ENCODE measurements at regions not wholly inside any gene's neighbourhood (a gene's known extent, or its start where the extent isn't known, plus 50 kb on each side); places are given as distances from the start of the nearest gene placed in this dataset.

GRCh38 chr5:110209401-110209800, 517.1 kb downstream of the TMEM232 start:
- Histone ChIP-seq H3K9me2 (replicated peaks; ENCODE audit: insufficient read depth) (no peaks in the 10 kb centered on the region), H3K36me3 (replicated peaks; ENCODE audit: insufficient read depth, low read depth) (no peaks in the 10 kb centered on the region), H3K9me3 (ENCODE audit: low read depth) (no peaks in the 10 kb centered on the region), H2AFZ (no peak overlapping the region), H3K27me3 (no peaks in the 10 kb centered on the region), H3K27ac (no peak overlapping the region), H3K4me2 (no peak overlapping the region), H4K20me1 (ENCODE audit: insufficient read depth, poor library complexity, severe bottlenecking) (no peaks in the 10 kb centered on the region), H3K4me3 (no peak overlapping the region), H3K4me1 (ENCODE audit: insufficient read depth) (no peaks in the 10 kb centered on the region), H3K79me2 (no peaks in the 10 kb centered on the region)
- TF ChIP-seq EZH2 (IDR thresholded peaks at IDR 0.05; ENCODE audit: borderline replicate concordance) (no peak), CTCF (IDR thresholded peaks at IDR 0.05; ENCODE audit: poor library complexity) (no peak), EZH2phosphoT487 (IDR thresholded peaks at IDR 0.05; ENCODE audit: low read depth, severe bottlenecking, unreplicated experiment) (no peak)
- DNase-seq (ENCODE audit: low spot score), result no peak
- WGBS (ENCODE audit: low lambda C conversion rate, missing lambda C conversion rate), result 87% methylated on average over 3 of the region's 3 CpGs

DNA sequence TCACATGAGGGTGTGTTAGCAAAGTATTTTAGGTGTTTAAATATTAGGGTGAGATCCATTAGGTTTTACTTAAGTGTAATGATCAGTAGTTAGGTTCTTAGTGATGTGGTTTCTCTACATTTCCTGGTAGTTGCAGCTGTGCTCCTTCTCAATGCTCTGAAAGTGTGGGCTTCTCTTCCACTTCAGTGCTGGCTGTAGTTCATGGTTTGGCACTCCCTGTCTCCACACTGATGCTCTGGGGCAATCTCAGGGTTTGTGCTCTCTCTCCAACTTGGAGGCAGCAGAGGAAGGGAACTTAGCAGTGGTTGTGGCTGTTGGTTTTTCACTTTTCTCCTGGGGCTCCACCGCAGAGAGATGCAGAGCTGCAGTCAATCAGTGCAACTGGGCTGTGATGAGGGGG, 507.5 kb downstream of the TMEM232 start:
- Histone ChIP-seq H3K79me2 (no peaks in the 10 kb centered on the region), H3K4me1 (ENCODE audit: insufficient read depth) (no peaks in the 10 kb centered on the region), H3K36me3 (replicated peaks; ENCODE audit: insufficient read depth, low read depth) (no peaks in the 10 kb centered on the region), H3K4me2 (no peak overlapping the region), H3K27me3 (no peaks in the 10 kb centered on the region), H3K9me2 (replicated peaks; ENCODE audit: insufficient read depth) (no peaks in the 10 kb centered on the region), H2AFZ (no peak overlapping the region), H3K27ac (no peak overlapping the region), H4K20me1 (ENCODE audit: insufficient read depth, poor library complexity, severe bottlenecking) (no peaks in the 10 kb centered on the region), H3K9me3 (ENCODE audit: low read depth) (no peaks in the 10 kb centered on the region), H3K4me3 (no peak overlapping the region)
- WGBS (ENCODE audit: low lambda C conversion rate, missing lambda C conversion rate), result 25% methylated on average over 1 of the region's 1 CpG
- no peak for DNase-seq (ENCODE audit: low spot score)
- TF ChIP-seq EZH2phosphoT487 (IDR thresholded peaks at IDR 0.05; ENCODE audit: low read depth, severe bottlenecking, unreplicated experiment) (no peak), EZH2 (IDR thresholded peaks at IDR 0.05; ENCODE audit: borderline replicate concordance) (no peak), CTCF (IDR thresholded peaks at IDR 0.05; ENCODE audit: poor library complexity) (no peak)

- TF ChIP-seq EZH2phosphoT487 (IDR thresholded peaks at IDR 0.05; ENCODE audit: low read depth, severe bottlenecking, unreplicated experiment), result no peak
- no peak for TF ChIP-seq CTCF (IDR thresholded peaks at IDR 0.05; ENCODE audit: poor library complexity)
- no peak for TF ChIP-seq EZH2 (IDR thresholded peaks at IDR 0.05; ENCODE audit: borderline replicate concordance)
- no peak for DNase-seq (ENCODE audit: low spot score)
- H3K4me2 ChIP-seq, result no peak overlapping the region
- no peaks in the 10 kb centered on the region for H3K4me1 ChIP-seq (ENCODE audit: insufficient read depth)
- H3K36me3 ChIP-seq (replicated peaks; ENCODE audit: insufficient read depth, low read depth), result no peaks in the 10 kb centered on the region
- H3K4me3 ChIP-seq, result no peak overlapping the region
- no peaks in the 10 kb centered on the region for H3K9me3 ChIP-seq (ENCODE audit: low read depth)
- no peaks in the 10 kb centered on the region for H3K9me2 ChIP-seq (replicated peaks; ENCODE audit: insufficient read depth)
- H3K79me2 ChIP-seq, result no peaks in the 10 kb centered on the region
- no peak overlapping the region for H3K27ac ChIP-seq
- 65% methylated on average over 2 of the region's 2 CpGs for WGBS (ENCODE audit: low lambda C conversion rate, missing lambda C conversion rate)
- H2AFZ ChIP-seq, result no peak overlapping the region
- H3K27me3 ChIP-seq, result no peaks in the 10 kb centered on the region
- no peaks in the 10 kb centered on the region for H4K20me1 ChIP-seq (ENCODE audit: insufficient read depth, poor library complexity, severe bottlenecking)
Observed at GRCh38 chr5:110219769-110220168, 506.7 kb downstream of the TMEM232 start.

- Histone ChIP-seq H4K20me1 (ENCODE audit: insufficient read depth, poor library complexity, severe bottlenecking) (no peaks in the 10 kb centered on the region), H3K27me3 (no peaks in the 10 kb centered on the region), H3K9me2 (replicated peaks; ENCODE audit: insufficient read depth) (no peaks in the 10 kb centered on the region), H3K9me3 (ENCODE audit: low read depth) (no peaks in the 10 kb centered on the region), H3K4me1 (ENCODE audit: insufficient read depth) (no peaks in the 10 kb centered on the region), H3K36me3 (replicated peaks; ENCODE audit: insufficient read depth, low read depth) (no peaks in the 10 kb centered on the region), H3K4me3 (no peak overlapping the region), H3K27ac (no peak overlapping the region), H3K79me2 (no peaks in the 10 kb centered on the region), H2AFZ (no peak overlapping the region), H3K4me2 (no peak overlapping the region)
- no peak for TF ChIP-seq CTCF (IDR thresholded peaks at IDR 0.05; ENCODE audit: poor library complexity)
- TF ChIP-seq EZH2phosphoT487 (IDR thresholded peaks at IDR 0.05; ENCODE audit: low read depth, severe bottlenecking, unreplicated experiment), result no peak
- no peak for TF ChIP-seq EZH2 (IDR thresholded peaks at IDR 0.05; ENCODE audit: borderline replicate concordance)
- DNase-seq (ENCODE audit: low spot score), result no peak
- 57% methylated on average over 2 of the region's 2 CpGs for WGBS (ENCODE audit: low lambda C conversion rate, missing lambda C conversion rate)
Observed at GRCh38 chr5:110221036-110221435, 505.4 kb downstream of the TMEM232 start.

Data from hepatocyte (in vitro differentiated cells).